Upper lobe of left lung (tissue), 6 donors: ENCODE measurements at regions not wholly inside any gene's neighbourhood (a gene's known extent, or its start where the extent isn't known, plus 50 kb on each side); places are given as distances from the start of the nearest gene placed in this dataset.

ENCODE experiments used
- ATAC-seq, 2 donors: fragments of 200-7000 bp; cut with Tn5 transposase; one replicate each; pipeline ENCODE4 v1.9.1; 2022; ENCODE audit warnings: mild to moderate bottlenecking in 2 of 2, moderate library complexity in 2 of 2; ENCODE audit not compliant: low FRiP score in 2 of 2
- DNase-seq, 2 donors: peaks; one replicate each; pipeline ENCODE4 v3.0.0-alpha.2; 2019 to 2020
- H3K27ac ChIP-seq, 4 donors: fragments of 200-600 bp; sonication (generic); one replicate each; pipeline ENCODE4 v1.5.1; 2016 to 2019
- H3K27me3 ChIP-seq, 4 donors: fragments of 200-600 bp; sonication (generic); one replicate each; pipeline ENCODE4 v1.5.1; 2017 to 2019
- H3K36me3 ChIP-seq, 4 donors: fragments of 200-600 bp; sonication (generic); one replicate each; pipeline ENCODE4 v1.5.1; 2016 to 2019
- H3K4me1 ChIP-seq, 4 donors: fragments of 200-600 bp; sonication (generic); one replicate each; pipeline ENCODE4 v1.5.1; 2018 to 2019
- H3K4me3 ChIP-seq, 4 donors: fragments of 200-600 bp; sonication (generic); one replicate each; pipeline ENCODE4 v1.5.1; 2017 to 2019; ENCODE audit warnings: mild to moderate bottlenecking in 2 of 4, moderate library complexity in 1 of 4
- H3K9me3 ChIP-seq, 4 donors: fragments of 200-600 bp; sonication (generic); one replicate each; pipeline ENCODE4 v1.5.1; 2018 to 2019
- CTCF ChIP-seq, 6 experiments: fragments of 450-650 bp in 4 of 6; fragments of 200-600 bp in 2 of 6; sonication (generic) in 2 of 6; IDR thresholded peaks; one replicate each; pipeline ENCODE4 v1.5.1; 2016 to 2019; ENCODE audit warnings: antibody characterized with exemption in 6 of 6
- EP300 ChIP-seq, 4 donors: sonication (generic); formaldehyde crosslinking; IDR thresholded peaks; one replicate each; pipeline ENCODE4 v1.5.1; 2017; ENCODE audit warnings: antibody characterized with exemption in 4 of 4, control low read depth in 2 of 4
- POLR2A ChIP-seq, 4 donors: fragments of 450-650 bp; IDR thresholded peaks; one replicate each; pipeline ENCODE4 v1.5.1; 2016 to 2017; ENCODE audit warnings: antibody characterized with exemption in 4 of 4, mild to moderate bottlenecking in 2 of 4
- POLR2AphosphoS5 ChIP-seq, 2 donors: sonication (generic); formaldehyde crosslinking; IDR thresholded peaks; one replicate each; pipeline ENCODE4 v1.5.1; 2017; ENCODE audit warnings: antibody characterized with exemption in 2 of 2
- WGBS, 2 donors: methylation state at CpG; one replicate each; pipeline ENCODE4 v1.1.5; 2017 to 2018; 5-methylcytosine and 5-hydroxymethylcytosine counted together
- donor health status: DM: no; HTN: no; CAD: no; lungs with moderate emphysema.
- donor health status: DM: no; HTN: yes; CAD: no; lungs with severe emphysema.

GRCh38 chr6:90435207-90435899 is 138.7 kb upstream of the BACH2 start:
- 47 to 48% methylated on average over 3 of the region's 3 CpGs for WGBS, 2 donors
- no peak overlapping the region for H3K4me3 ChIP-seq
- H3K9me3 ChIP-seq: no peaks in the 10 kb centered on the region
- H3K4me1 ChIP-seq: no peaks in the 10 kb centered on the region
- DNase-seq: no peak
- H3K36me3 ChIP-seq: no peaks in the 10 kb centered on the region
- TF ChIP-seq POLR2AphosphoS5 (IDR thresholded peaks at IDR 0.05) (no peak), EP300 (IDR thresholded peaks at IDR 0.05) (no peak), CTCF (IDR thresholded peaks at IDR 0.05) (no peak), POLR2A (IDR thresholded peaks at IDR 0.05) (no peak)
- H3K27ac ChIP-seq: no peak overlapping the region
- ATAC-seq: no peak
- no peaks in the 10 kb centered on the region for H3K27me3 ChIP-seq

GRCh38 chr6:90434094-90434493 is 137.5 kb upstream of the BACH2 start:
- DNase-seq (no peak), ATAC-seq (no peak)
- 94 to 100% methylated on average over 1 of the region's 1 CpG for WGBS, 2 donors
- no peaks in the 10 kb centered on the region for H3K27me3 ChIP-seq
- TF ChIP-seq POLR2AphosphoS5 (IDR thresholded peaks at IDR 0.05) (no peak), EP300 (IDR thresholded peaks at IDR 0.05) (no peak), POLR2A (IDR thresholded peaks at IDR 0.05) (no peak), CTCF (IDR thresholded peaks at IDR 0.05) (no peak)
- H3K4me1 ChIP-seq: no peaks in the 10 kb centered on the region
- no peak overlapping the region for H3K4me3 ChIP-seq
- H3K36me3 ChIP-seq: no peaks in the 10 kb centered on the region
- peaks cover 0 to 9% (median 8%) of the 10 kb centered on the region in 4 donors for H3K9me3 ChIP-seq
- no peak overlapping the region for H3K27ac ChIP-seq

GRCh38 chr6:90432937-90433336 is 136.3 kb upstream of the BACH2 start:
- H3K27ac ChIP-seq: no peak overlapping the region
- H3K36me3 ChIP-seq: no peaks in the 10 kb centered on the region
- peaks cover 0 to 9% (median 8%) of the 10 kb centered on the region in 4 donors for H3K9me3 ChIP-seq
- H3K4me3 ChIP-seq: no peak overlapping the region
- TF ChIP-seq EP300 (IDR thresholded peaks at IDR 0.05) (no peak), CTCF (IDR thresholded peaks at IDR 0.05) (no peak), POLR2AphosphoS5 (IDR thresholded peaks at IDR 0.05) (no peak), POLR2A (IDR thresholded peaks at IDR 0.05) (no peak)
- DNase-seq (no peak), ATAC-seq (no peak)
- no peaks in the 10 kb centered on the region for H3K27me3 ChIP-seq
- no peaks in the 10 kb centered on the region for H3K4me1 ChIP-seq

- Histone ChIP-seq H3K9me3 (peaks cover 0 to 9% (median 8%) of the 10 kb centered on the region in 4 donors), H3K27me3 (no peaks in the 10 kb centered on the region), H3K36me3 (no peaks in the 10 kb centered on the region), H3K4me3 (no peak overlapping the region), H3K27ac (no peak overlapping the region), H3K4me1 (no peaks in the 10 kb centered on the region)
- WGBS, 2 donors: 95 to 96% methylated on average over 3 of the region's 3 CpGs
- DNase-seq: no peak
- no peak for ATAC-seq
- TF ChIP-seq EP300 (IDR thresholded peaks at IDR 0.05) (no peak), POLR2AphosphoS5 (IDR thresholded peaks at IDR 0.05) (no peak), CTCF (IDR thresholded peaks at IDR 0.05) (no peak), POLR2A (IDR thresholded peaks at IDR 0.05) (no peak)
These were observed 135.6 kb upstream of the BACH2 start for GRCh38 chr6:90432041-90432775.
